ENCODE measurements at regions not wholly inside any gene's neighbourhood (a gene's known extent, or its start where the extent isn't known, plus 50 kb on each side); places are given as distances from the start of the nearest gene placed in this dataset.

DNA sequence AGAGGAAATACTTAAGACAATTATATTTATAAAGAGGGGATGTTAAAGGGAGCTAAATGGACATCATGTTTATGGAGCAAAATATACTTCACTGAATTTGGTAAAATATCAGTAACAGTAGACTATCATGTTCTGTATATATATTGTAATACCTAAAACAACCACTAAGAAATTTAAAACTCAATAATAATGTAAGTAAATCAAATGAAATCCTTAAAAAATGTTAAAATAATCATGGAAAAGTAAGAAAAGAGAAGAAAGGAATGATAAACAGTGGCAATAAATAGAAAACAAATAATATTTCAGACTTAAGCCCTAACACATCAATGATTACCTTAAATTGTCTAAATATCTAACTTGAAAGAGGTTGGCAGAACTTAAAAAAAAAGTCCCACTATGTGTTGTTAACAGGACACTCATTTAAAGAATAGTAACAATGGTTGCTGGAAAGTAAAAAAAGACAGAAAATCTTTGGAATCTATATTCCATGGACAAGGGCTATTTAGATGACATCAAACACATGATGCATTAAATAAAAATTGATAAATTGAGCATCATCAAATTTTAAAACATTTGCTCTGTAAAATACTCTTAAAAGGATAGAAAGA is 842.2 kb upstream of the MAP3K7 start:
- TF ChIP-seq RXRA (IDR thresholded peaks at IDR 0.05) (no peak), RAD21 (IDR thresholded peaks at IDR 0.05) (no peak), YY1 (IDR thresholded peaks at IDR 0.05) (no peak)
- TF ChIP-seq, protein P1, sequence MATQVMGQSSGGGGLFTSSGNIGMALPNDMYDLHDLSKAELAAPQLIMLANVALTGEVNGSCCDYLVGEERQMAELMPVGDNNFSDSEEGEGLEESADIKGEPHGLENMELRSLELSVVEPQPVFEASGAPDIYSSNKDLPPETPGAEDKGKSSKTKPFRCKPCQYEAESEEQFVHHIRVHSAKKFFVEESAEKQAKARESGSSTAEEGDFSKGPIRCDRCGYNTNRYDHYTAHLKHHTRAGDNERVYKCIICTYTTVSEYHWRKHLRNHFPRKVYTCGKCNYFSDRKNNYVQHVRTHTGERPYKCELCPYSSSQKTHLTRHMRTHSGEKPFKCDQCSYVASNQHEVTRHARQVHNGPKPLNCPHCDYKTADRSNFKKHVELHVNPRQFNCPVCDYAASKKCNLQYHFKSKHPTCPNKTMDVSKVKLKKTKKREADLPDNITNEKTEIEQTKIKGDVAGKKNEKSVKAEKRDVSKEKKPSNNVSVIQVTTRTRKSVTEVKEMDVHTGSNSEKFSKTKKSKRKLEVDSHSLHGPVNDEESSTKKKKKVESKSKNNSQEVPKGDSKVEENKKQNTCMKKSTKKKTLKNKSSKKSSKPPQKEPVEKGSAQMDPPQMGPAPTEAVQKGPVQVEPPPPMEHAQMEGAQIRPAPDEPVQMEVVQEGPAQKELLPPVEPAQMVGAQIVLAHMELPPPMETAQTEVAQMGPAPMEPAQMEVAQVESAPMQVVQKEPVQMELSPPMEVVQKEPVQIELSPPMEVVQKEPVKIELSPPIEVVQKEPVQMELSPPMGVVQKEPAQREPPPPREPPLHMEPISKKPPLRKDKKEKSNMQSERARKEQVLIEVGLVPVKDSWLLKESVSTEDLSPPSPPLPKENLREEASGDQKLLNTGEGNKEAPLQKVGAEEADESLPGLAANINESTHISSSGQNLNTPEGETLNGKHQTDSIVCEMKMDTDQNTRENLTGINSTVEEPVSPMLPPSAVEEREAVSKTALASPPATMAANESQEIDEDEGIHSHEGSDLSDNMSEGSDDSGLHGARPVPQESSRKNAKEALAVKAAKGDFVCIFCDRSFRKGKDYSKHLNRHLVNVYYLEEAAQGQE (IDR thresholded peaks at IDR 0.05) = no peak
- TF ChIP-seq, protein P2, sequence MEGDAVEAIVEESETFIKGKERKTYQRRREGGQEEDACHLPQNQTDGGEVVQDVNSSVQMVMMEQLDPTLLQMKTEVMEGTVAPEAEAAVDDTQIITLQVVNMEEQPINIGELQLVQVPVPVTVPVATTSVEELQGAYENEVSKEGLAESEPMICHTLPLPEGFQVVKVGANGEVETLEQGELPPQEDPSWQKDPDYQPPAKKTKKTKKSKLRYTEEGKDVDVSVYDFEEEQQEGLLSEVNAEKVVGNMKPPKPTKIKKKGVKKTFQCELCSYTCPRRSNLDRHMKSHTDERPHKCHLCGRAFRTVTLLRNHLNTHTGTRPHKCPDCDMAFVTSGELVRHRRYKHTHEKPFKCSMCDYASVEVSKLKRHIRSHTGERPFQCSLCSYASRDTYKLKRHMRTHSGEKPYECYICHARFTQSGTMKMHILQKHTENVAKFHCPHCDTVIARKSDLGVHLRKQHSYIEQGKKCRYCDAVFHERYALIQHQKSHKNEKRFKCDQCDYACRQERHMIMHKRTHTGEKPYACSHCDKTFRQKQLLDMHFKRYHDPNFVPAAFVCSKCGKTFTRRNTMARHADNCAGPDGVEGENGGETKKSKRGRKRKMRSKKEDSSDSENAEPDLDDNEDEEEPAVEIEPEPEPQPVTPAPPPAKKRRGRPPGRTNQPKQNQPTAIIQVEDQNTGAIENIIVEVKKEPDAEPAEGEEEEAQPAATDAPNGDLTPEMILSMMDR (IDR thresholded peaks at IDR 0.05; ENCODE audit: low read depth, low read length, missing input control) = no peak
- TF ChIP-seq, protein P3, sequence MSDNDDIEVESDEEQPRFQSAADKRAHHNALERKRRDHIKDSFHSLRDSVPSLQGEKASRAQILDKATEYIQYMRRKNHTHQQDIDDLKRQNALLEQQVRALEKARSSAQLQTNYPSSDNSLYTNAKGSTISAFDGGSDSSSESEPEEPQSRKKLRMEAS (IDR thresholded peaks at IDR 0.05) = no peak

Measured in liver (tissue), 3 donors.